HFF-Myc (cell line): ENCODE measurements at regions not wholly inside any gene's neighbourhood (a gene's known extent, or its start where the extent isn't known, plus 50 kb on each side); places are given as distances from the start of the nearest gene placed in this dataset.

Experiments
- DNase-seq: peaks from one replicate; pipeline ENCODE4 v3.0.0-alpha.2; 2011; ENCODE audit warnings: low read depth; ENCODE audit errors: extremely low read depth
- H3K4me3 ChIP-seq: replicated peaks from 2 replicates; pipeline ENCODE4 v1.5.1; 2011; ENCODE audit warnings: low read depth, mild to moderate bottlenecking, control low read depth, low read length
- TF ChIP-seq, protein P1 (sequence below): IDR thresholded peaks from 2 replicates; pipeline ENCODE4 v1.5.1; 2012; ENCODE audit warnings: mild to moderate bottlenecking, low read depth, low read length, control low read depth; ENCODE audit errors: missing control alignments

DNA sequence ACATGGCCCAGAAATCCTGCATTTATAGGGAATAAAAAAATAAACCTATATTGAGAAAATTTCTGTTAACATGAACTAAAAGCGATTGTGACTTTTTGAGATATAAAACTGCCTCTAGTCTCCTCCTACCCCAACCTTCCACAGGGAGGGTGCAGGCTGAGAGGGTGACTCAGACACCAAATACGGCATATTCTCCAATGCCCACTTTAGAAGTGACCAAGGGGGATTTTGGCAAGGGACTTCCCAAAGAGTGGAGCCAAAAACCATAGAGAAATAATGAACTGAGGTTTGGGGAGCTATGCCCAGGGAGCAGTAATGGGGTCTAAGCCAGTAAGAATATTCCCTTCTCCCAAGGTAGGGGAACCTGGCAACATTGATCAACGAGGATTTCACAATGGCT, 124.9 kb upstream of the ZC3H12C start:
- H3K4me3 ChIP-seq: no peak overlapping the region
- no peak for DNase-seq
- TF ChIP-seq, protein P1, sequence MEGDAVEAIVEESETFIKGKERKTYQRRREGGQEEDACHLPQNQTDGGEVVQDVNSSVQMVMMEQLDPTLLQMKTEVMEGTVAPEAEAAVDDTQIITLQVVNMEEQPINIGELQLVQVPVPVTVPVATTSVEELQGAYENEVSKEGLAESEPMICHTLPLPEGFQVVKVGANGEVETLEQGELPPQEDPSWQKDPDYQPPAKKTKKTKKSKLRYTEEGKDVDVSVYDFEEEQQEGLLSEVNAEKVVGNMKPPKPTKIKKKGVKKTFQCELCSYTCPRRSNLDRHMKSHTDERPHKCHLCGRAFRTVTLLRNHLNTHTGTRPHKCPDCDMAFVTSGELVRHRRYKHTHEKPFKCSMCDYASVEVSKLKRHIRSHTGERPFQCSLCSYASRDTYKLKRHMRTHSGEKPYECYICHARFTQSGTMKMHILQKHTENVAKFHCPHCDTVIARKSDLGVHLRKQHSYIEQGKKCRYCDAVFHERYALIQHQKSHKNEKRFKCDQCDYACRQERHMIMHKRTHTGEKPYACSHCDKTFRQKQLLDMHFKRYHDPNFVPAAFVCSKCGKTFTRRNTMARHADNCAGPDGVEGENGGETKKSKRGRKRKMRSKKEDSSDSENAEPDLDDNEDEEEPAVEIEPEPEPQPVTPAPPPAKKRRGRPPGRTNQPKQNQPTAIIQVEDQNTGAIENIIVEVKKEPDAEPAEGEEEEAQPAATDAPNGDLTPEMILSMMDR: no peak

DNA sequence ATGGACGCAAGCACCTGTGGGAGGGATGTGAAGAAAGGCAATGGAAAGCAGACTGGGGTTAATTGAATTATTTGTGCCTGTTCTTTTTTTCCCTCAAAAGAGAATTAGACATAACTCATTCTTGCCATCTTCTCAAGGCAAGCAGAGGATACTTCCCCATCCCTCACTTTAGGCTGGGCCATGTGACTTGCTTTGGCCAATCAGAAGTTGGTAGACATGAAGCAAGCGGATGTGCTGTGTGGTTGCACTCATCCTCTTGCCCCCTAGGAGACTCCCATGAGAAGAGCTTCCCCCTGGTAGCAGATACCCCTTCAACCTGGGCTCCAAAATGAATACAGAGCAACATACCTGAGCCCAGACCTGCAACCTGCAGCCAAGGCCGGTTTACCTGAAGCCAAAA, 124.4 kb upstream of the ZC3H12C start:
- TF ChIP-seq, protein P1: no peak
- H3K4me3 ChIP-seq: no peak overlapping the region
- no peak for DNase-seq

DNA sequence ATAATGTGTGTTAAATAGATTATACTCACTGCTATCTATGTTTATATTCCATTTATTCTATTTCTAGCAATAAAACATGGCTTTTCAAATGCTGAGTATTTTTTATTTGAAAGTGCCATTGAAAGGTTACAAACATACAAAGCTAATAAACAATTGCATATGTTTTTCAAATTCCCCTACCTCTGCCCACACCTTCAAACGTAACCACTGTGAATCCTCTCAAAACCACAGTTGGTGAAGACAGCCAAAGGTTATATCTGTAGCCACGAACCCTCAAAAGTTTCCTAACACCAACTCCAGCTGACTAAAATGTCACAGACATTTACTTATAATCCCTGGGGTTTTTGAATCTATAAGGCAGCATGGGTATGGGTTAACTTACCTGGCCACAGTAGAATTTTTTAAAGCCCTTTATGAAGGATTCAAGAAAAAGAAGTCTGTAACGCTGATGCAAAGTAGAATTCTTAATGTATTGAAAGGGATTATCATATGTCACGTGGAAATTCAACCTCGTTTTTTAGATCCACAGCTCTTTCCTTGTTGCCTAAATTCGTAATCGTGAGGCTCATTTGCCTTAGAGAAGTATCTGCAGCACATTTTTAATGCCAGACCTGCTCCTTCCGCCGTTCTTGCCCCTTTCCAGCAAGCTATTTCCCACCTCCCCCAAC, 122.5 kb upstream of the ZC3H12C start:
- DNase-seq: no peak
- TF ChIP-seq, protein P1: no peak
- no peak overlapping the region for H3K4me3 ChIP-seq

DNA sequence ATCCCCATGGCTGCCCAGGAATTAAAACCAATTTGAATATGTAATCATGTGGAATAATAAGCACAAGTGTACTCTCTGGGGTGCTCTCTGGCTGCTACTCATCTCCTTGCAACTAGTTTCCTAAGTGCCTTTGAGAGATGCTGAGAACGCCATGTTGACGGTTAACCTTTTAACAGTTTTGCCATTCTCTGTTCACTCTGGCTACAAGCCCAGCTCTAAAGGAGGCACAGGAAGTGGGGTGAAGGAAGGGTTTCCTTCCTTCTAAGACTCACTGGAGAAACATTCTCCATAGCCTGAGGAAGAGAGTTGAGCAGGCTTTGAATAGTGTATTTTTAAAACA, 122.0 kb upstream of the ZC3H12C start:
- DNase-seq: peak; percentile 16
- TF ChIP-seq, protein P1: no peak

DNA sequence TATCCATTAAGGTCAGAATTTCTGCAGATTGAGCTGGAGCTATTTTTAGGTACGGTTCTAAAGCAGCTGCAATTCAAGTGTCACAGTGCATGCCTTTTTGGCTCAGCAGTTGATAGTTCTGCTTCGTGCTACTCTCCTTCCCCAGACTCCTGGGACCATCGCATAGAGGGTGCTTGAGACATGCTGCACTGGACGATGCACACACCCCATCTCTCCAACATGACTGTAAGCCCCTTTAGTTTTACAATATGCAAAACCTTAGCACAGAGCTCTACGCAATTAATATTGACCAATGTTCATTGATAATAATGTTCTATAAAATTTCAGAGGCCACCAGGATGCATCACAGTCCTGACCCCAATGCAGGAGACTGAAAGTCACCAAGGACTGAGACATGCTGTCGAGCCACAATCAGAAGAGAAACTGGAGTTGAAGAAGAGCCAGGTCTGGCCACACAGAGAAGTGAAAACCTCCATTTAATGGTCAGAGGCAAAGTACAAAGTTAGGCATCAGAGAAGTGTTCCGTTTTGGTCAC, 120.9 kb upstream of the ZC3H12C start:
- TF ChIP-seq, protein P1: no peak
- no peak for DNase-seq

More for the DNA sequence above, 122.0 kb upstream of the ZC3H12C start:
- H3K4me3 ChIP-seq: no peak overlapping the region

DNA sequence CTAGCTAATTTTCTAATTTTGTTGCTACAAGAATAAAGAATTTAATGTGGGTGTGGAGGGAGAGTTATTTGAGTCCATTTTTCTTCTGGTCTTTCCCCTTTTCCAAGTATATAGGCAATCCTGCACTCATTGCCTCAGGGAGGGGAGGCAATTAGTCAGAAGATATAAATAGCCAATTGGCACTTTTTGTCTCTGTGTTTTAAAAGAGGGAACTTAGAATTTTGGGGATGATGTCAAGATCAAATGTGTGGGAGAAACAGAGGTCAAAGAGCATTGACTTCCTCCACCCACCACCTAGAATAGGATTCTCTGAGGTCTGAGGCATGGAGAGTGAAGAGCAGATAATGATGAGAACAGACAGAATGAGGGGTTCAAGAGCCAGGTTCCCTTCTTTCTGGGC, 120.3 kb upstream of the ZC3H12C start:
- H3K4me3 ChIP-seq: no peak overlapping the region
- DNase-seq: no peak

More for the DNA sequence above, 120.9 kb upstream of the ZC3H12C start:
- no peak overlapping the region for H3K4me3 ChIP-seq

More for the DNA sequence above, 120.3 kb upstream of the ZC3H12C start:
- TF ChIP-seq, protein P1: no peak
